RWPE1 (cell line): ENCODE measurements at regions not wholly inside any gene's neighbourhood (a gene's known extent, or its start where the extent isn't known, plus 50 kb on each side); places are given as distances from the start of the nearest gene placed in this dataset.

ENCODE experiments used
- CTCF ChIA-PET: fragments of 350-600 bp; sonication (Branson Sonifier 250); formaldehyde crosslinking; extraction: SDS; loops from one replicate; lab custom pipeline; 2021; lab: Yijun Ruan, JAX
- POLR2A ChIA-PET: fragments of 400-600 bp; formaldehyde crosslinking; extraction: SDS; loops from one replicate; lab custom pipeline; 2020; ENCODE audit warnings: antibody characterized with exemption; ENCODE audit not compliant: low non-redundant PET; lab: Yijun Ruan, JAX
- DNase-seq: peaks from one replicate; pipeline ENCODE4 v3.0.0; 2012; ENCODE audit warnings: low spot score
- H3K27ac ChIP-seq: fragments of 450-650 bp; 2 replicates; pipeline ENCODE4 v1.5.1; 2017
- TF ChIP-seq, protein P1 (sequence below): fragments of 450-650 bp; conservative IDR thresholded peaks from 2 replicates; pipeline ENCODE4 v1.5.1; 2017; ENCODE audit warnings: low read depth, mild to moderate bottlenecking

DNA sequence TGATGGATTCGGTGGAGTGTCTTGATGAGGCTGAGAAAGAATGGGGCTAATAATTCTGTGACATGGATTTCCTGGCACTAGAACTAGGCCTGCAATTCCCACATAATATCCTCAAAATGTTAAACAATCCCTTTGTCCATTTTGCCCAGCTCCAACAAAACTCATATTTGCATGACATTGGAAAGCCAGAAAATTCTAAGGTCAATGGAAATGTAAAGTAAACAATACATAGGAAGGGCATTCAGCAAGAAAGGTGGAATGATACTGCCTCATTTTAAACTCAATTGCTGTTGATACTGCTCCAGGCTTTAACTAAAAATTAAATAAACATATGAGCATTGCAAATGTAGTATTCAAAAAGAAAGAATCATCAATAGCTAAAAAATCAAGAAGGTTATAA is 434.8 kb upstream of the SLC8A1 start:
- ChIA-PET POLR2A (no interaction called here), CTCF (no interaction called here)
- no peak for DNase-seq
- TF ChIP-seq, protein P1, sequence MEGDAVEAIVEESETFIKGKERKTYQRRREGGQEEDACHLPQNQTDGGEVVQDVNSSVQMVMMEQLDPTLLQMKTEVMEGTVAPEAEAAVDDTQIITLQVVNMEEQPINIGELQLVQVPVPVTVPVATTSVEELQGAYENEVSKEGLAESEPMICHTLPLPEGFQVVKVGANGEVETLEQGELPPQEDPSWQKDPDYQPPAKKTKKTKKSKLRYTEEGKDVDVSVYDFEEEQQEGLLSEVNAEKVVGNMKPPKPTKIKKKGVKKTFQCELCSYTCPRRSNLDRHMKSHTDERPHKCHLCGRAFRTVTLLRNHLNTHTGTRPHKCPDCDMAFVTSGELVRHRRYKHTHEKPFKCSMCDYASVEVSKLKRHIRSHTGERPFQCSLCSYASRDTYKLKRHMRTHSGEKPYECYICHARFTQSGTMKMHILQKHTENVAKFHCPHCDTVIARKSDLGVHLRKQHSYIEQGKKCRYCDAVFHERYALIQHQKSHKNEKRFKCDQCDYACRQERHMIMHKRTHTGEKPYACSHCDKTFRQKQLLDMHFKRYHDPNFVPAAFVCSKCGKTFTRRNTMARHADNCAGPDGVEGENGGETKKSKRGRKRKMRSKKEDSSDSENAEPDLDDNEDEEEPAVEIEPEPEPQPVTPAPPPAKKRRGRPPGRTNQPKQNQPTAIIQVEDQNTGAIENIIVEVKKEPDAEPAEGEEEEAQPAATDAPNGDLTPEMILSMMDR: no peak
- H3K27ac ChIP-seq: no peak overlapping the region

DNA sequence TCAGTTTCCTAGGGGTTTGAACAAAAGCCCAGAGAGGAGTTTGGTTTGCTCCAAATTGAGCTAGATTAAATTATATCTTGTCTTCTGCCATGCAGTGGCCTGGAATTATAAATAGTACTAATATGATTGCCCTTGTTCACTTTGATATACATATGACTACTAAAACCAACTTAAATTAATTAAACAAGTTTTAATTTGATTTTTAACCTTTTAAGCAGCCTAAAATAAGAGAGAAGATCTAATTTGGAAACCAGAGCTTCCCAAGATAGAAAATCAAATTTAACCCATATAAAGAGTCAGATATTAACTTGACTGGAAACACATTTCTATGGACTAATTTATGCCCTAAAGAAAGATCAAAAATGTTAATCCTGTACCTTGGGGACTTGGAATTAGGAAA is 444.5 kb upstream of the SLC8A1 start:
- no peak for DNase-seq
- ChIA-PET CTCF (no interaction called here), POLR2A (no interaction called here)
- H3K27ac ChIP-seq: no peak overlapping the region
- TF ChIP-seq, protein P1: no peak

DNA sequence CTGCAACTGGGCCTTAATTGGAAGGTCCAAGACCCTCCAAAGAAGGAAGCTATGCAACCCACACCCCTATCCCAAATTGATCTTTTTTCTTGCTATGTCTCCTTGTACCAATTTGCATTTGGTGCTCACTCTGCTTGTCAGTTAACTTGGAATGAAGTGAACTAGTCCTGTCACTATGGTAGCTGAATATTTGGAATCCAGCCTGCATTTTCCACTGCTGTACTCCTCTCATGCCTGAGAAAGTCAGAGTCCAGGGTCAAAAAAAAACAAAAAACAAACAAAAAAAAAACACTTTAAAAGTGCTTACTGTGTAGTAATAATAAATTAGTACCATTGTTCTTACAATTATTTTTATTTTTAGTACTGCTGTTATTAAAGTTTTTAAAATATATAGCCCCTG is 462.8 kb upstream of the SLC8A1 start:
- ChIA-PET CTCF (no interaction called here), POLR2A (no interaction called here)
- no peak for DNase-seq
- no peak overlapping the region for H3K27ac ChIP-seq
- TF ChIP-seq, protein P1: no peak

DNA sequence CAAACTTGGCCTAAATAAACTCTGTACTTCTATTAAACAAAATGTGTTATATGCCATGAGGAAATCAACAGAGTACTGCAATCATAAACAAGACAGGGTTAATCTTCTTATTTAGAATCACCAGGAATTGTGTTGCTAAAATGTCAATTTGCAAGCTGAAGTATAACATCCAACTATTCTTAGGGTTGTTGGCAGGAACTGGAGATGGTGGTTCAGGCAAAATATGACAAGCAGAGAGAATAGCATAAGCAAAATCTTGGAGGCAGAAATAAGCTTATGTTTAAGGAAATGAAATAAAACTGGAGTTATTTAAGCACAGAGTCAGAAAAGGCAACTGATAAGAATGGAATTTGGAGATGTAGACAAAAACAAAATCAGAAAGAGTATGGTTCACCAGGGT is 463.8 kb upstream of the SLC8A1 start:
- CTCF ChIA-PET: interaction anchor here (0.6 kb wide), 1 partner anchor 17 kb away, joined by 3 read pairs; no protein-coding TSS in a partner anchor
- no peak for DNase-seq
- TF ChIP-seq, protein P1: no peak
- POLR2A ChIA-PET: no interaction called here
- no peak overlapping the region for H3K27ac ChIP-seq

DNA sequence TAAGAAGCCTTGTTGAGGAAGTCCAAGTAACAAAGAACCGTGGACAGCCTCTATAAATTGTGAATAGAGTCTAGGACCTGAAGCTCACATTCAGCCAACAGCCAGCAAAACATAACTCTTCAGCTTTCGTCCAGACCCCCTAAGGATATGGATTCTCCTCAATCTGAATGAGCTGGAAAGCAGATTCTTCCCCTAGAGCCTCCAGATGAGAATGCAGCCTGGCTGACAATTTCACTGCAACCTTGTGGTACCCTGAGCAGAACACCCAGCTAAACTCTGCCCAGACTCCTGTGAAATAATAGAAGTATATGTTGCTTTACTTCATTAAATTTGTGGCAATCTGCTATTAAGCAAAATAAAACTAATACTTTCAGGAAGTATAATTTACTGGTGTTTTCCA is 483.5 kb upstream of the SLC8A1 start:
- H3K27ac ChIP-seq: no peak overlapping the region
- TF ChIP-seq, protein P1: no peak
- POLR2A ChIA-PET: no interaction called here
- CTCF ChIA-PET: no interaction called here
- DNase-seq: no peak

DNA sequence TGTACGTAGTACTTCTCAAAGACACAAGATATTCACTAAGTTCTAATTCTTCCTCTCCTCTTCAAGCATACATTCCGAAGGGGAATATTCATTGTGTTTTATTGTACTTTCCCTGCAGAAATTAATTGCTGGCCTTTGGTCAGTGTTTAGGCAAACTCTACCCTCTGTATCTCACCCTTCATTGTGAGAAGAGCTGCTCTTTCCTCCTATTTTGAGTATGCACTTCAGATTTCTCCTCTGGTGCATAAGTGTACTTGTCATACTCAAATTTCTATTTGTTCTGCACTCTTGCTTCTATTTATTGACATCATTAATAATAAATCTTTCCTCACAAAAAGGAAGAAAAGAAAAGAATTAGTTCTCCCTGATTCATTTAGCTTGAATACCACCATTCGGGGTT is 485.4 kb upstream of the SLC8A1 start:
- H3K27ac ChIP-seq: no peak overlapping the region
- DNase-seq: no peak
- TF ChIP-seq, protein P1: no peak
- ChIA-PET CTCF (interaction anchor here (0.7 kb wide), 1 partner anchor 126 kb away, joined by 3 read pairs; no protein-coding TSS in a partner anchor), POLR2A (no interaction called here)

DNA sequence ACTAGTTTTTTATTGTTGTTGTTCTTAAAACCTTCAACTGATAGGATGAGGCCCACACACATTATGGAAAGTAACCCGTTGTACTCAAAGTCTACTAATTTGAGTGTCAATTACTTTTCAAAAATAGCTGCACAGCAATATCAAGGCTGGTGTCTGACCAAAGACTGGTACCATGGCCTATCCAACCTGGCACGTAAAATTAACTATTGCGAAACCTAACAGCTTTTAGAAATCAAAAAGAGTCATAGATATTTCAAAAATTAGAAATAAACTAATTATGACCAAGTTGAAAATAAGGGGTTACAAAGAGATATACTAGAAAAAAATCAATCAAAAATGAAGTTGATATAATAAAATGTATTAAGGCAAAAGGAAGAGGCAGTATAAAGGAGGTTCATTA is 501.5 kb upstream of the SLC8A1 start:
- no peak overlapping the region for H3K27ac ChIP-seq
- TF ChIP-seq, protein P1: no peak
- CTCF ChIA-PET: no interaction called here
- POLR2A ChIA-PET: no interaction called here
- DNase-seq: no peak
